ENCODE measurements at regions not wholly inside any gene's neighbourhood (a gene's known extent, or its start where the extent isn't known, plus 50 kb on each side); places are given as distances from the start of the nearest gene placed in this dataset.

DNA sequence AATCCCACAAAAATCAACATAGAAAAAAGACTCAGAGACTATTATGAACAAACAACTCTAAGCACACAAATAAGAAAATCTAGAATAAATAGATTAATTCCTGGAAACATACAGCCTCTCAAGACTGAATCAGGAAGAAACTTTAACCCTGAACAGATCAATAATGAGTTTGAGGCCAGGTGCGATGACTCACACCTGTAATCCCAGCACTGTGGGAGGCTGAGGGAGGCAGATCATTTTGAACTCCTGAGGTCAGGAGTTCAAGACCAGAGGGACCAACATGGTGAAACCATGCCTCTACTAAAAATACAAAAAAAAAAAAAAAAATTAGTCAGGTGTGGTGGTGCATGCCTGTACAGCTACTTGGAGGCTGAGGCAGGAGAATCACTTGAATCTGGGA is 499.5 kb upstream of the LUZP2 start:
- ChIA-PET POLR2A (no interaction called here), CTCF (no interaction called here)
- H3K27me3 ChIP-seq (replicated peaks; ENCODE audit: control insufficient read depth, insufficient read depth, low read length) = no peaks in the 10 kb centered on the region
- H3K4me3 ChIP-seq (ENCODE audit: low read depth, low read length) = no peak overlapping the region
- no peak for TF ChIP-seq CTCF (IDR thresholded peaks at IDR 0.05; ENCODE audit: insufficient read depth in 1 of 2, low read depth in 1 of 2, low read length in 1 of 2, severe bottlenecking in 1 of 2, unreplicated experiment in 1 of 2)
- DNase-seq = no peak
- Mint-ChIP-seq H3K4me3 (ENCODE audit: unreplicated experiment) (no peak overlapping the region), H3K27me3 (ENCODE audit: insufficient read depth, unreplicated experiment) (no peaks in the 10 kb centered on the region), H3K36me3 (ENCODE audit: insufficient read depth, unreplicated experiment) (no peaks in the 10 kb centered on the region), H3K9me3 (ENCODE audit: unreplicated experiment) (peaks cover 48% of the 10 kb centered on the region), H3K27ac (ENCODE audit: unreplicated experiment) (no peak overlapping the region), H3K4me1 (ENCODE audit: low read depth, unreplicated experiment) (peaks cover 9% of the 10 kb centered on the region)
- no peaks in the 10 kb centered on the region for H3K4me1 ChIP-seq
- no peaks in the 10 kb centered on the region for H3K36me3 ChIP-seq (ENCODE audit: control insufficient read depth, insufficient read depth, low read length)
- no peaks in the 10 kb centered on the region; the same call in 1 of the 2 replicates for H3K9me3 ChIP-seq
- intact Hi-C loops (cut with micrococcal nuclease; ENCODE audit: unreplicated experiment) = no loop called here
- BruUV-seq (replicated peaks) = no TSS peak

DNA sequence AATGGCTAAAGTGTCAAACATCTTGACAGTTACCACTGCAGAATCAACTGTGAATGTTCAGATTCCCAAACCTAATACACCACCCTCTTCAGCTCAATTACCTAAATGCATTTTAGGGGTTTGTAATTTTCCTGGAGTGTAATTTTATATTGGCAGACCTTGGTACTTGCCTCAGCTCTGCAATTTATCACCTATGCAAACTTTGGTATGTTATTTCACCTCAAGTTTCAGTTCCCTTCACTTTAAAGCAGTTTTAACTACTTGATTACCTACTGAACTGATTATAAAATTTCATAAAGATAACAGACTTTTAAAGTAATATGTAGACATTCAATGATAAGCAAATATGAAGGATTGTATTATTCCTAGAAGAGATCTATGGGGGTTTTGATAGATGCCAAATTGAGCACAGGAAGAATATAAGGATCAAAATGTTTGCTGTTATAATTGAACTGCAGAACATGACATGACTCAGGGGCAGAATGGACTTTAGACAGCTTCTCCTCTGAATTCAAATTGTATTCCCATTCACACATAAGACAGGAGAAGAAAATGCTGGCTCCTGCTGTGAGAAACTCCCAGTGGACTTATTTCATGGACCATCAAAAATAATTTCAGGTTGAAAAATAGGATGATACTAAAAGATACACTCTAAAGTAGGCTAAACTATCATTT is 491.5 kb upstream of the LUZP2 start:
- intact Hi-C loops (cut with micrococcal nuclease; ENCODE audit: unreplicated experiment) = no loop called here
- DNase-seq = no peak
- Mint-ChIP-seq H3K9me3 (ENCODE audit: unreplicated experiment) (peaks cover 21% of the 10 kb centered on the region), H3K36me3 (ENCODE audit: insufficient read depth, unreplicated experiment) (no peaks in the 10 kb centered on the region), H3K27me3 (ENCODE audit: insufficient read depth, unreplicated experiment) (no peaks in the 10 kb centered on the region), H3K4me1 (ENCODE audit: low read depth, unreplicated experiment) (peaks cover 14% of the 10 kb centered on the region), H3K27ac (ENCODE audit: unreplicated experiment) (no peak overlapping the region), H3K4me3 (ENCODE audit: unreplicated experiment) (no peak overlapping the region)
- no TSS peak for BruUV-seq (replicated peaks)
- POLR2A ChIA-PET = no interaction called here
- no peaks in the 10 kb centered on the region for H3K27me3 ChIP-seq (replicated peaks; ENCODE audit: control insufficient read depth, insufficient read depth, low read length)
- TF ChIP-seq CTCF (IDR thresholded peaks at IDR 0.05; ENCODE audit: insufficient read depth in 1 of 2, low read depth in 1 of 2, low read length in 1 of 2, severe bottlenecking in 1 of 2, unreplicated experiment in 1 of 2) = no peak
- CTCF ChIA-PET = no interaction called here
- H3K9me3 ChIP-seq = no peaks in the 10 kb centered on the region; the same call in 1 of the 2 replicates
- H3K4me3 ChIP-seq (ENCODE audit: low read depth, low read length) = no peak overlapping the region
- H3K36me3 ChIP-seq (ENCODE audit: control insufficient read depth, insufficient read depth, low read length) = no peaks in the 10 kb centered on the region
- peaks cover 8% of the 10 kb centered on the region for H3K4me1 ChIP-seq

DNA sequence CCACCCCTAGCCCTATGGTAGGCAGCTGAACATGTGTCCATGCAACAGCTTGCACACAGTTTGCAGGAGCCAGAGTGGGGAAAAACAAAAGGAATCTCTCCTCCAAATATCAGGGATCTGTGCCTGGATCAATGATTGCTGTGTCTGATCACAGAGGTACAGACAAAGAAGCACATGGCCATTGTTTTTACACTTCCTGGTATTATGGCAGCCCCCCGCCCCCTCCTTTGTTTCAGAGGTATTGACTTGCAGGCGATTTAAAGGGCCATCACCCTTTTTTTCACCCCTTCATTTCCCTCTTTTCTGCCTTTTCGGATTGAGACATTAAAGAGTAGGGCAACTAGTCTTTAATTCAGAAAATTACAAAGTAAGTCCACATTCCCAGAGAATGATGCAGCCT is 453.0 kb upstream of the LUZP2 start:
- CTCF ChIA-PET = no interaction called here
- H3K27me3 Mint-ChIP-seq (ENCODE audit: insufficient read depth, unreplicated experiment) = no peaks in the 10 kb centered on the region

More for the DNA sequence above, 453.0 kb upstream of the LUZP2 start:
- peaks cover 22% of the 10 kb centered on the region for H3K9me3 Mint-ChIP-seq (ENCODE audit: unreplicated experiment)
- no TSS peak for BruUV-seq (replicated peaks)
- Histone ChIP-seq H3K27me3 (replicated peaks; ENCODE audit: control insufficient read depth, insufficient read depth, low read length) (no peaks in the 10 kb centered on the region), H3K4me3 (ENCODE audit: low read depth, low read length) (no peak overlapping the region), H3K4me1 (no peaks in the 10 kb centered on the region), H3K36me3 (ENCODE audit: control insufficient read depth, insufficient read depth, low read length) (no peaks in the 10 kb centered on the region), H3K9me3 (peaks cover 8% of the 10 kb centered on the region; the same call in 1 of the 2 replicates)
- DNase-seq = no peak
- H3K27ac Mint-ChIP-seq (ENCODE audit: unreplicated experiment) = no peak overlapping the region
- POLR2A ChIA-PET = no interaction called here
- H3K4me1 Mint-ChIP-seq (ENCODE audit: low read depth, unreplicated experiment) = no peaks in the 10 kb centered on the region
- intact Hi-C loops (cut with micrococcal nuclease; ENCODE audit: unreplicated experiment) = no loop called here
- TF ChIP-seq CTCF (IDR thresholded peaks at IDR 0.05; ENCODE audit: insufficient read depth in 1 of 2, low read depth in 1 of 2, low read length in 1 of 2, severe bottlenecking in 1 of 2, unreplicated experiment in 1 of 2) = no peak
- H3K36me3 Mint-ChIP-seq (ENCODE audit: insufficient read depth, unreplicated experiment) = no peaks in the 10 kb centered on the region
- H3K4me3 Mint-ChIP-seq (ENCODE audit: unreplicated experiment) = no peak overlapping the region
